GM21619 (cell line): ENCODE measurements at regions not wholly inside any gene's neighbourhood (a gene's known extent, or its start where the extent isn't known, plus 50 kb on each side); places are given as distances from the start of the nearest gene placed in this dataset.

Source experiments
- ATAC-seq: cut with Tn5 transposase; IDR thresholded peaks from one replicate; pipeline ENCODE4 v1.9.1; 2021; ENCODE audit not compliant: unreplicated experiment

DNA sequence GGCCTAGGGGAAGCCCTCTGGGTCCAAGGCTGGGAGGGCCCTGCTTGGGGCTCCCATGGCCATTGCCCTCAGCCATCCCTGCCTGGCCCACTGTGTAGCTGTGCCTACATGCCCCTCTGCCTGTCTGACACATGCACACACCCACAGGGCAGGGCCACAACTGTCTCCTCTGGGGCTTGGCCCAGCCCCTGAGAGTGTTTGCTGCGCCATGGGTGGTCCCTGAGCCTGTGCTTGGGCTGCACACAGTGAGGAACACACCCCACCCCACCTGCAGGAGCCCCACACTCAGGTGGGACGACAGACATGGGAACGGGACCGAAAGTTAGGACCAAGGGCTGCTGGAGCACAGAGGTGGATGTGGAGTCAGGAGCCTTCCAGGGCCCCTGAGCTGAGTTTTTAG is 489.5 kb downstream of the TBC1D22A start:
- ATAC-seq, result no peak

DNA sequence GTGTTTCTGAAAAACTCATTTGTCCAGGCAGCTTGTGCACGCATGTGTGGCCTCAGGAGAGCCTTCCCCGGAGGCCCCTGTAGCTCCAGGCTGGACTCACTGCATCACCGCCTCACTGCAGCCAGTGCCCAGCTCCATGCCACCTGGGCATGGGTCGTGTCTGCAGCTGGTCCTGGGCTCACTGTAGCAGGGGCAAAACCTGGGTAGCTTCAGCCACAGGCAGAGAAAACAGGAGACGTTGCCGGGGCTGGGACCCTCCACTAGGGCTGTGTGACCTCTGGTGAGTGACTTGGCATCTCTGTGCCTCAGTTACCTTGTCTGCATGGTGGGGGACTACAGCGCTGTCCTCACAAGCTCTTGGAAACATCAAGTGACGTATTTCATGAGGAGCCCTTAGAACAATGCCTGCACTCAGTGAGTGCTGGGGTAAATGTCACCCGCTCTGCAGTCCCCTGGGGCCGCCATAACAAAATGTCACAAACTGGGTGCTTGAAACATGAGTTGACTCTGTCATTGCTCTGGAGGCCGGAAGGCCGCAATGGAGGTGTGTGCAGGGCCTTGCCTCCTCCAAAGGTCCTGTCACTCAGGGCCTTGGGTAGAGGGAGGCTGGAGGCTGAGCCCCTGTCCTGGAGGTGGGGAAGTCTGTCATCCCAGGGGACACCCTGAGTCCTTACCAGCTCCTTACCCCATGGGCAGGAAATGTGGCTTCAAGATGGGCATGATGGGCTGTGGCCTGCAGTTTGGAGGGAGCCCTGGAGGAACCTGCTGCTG is 488.7 kb downstream of the TBC1D22A start:
- ATAC-seq, result no peak

DNA sequence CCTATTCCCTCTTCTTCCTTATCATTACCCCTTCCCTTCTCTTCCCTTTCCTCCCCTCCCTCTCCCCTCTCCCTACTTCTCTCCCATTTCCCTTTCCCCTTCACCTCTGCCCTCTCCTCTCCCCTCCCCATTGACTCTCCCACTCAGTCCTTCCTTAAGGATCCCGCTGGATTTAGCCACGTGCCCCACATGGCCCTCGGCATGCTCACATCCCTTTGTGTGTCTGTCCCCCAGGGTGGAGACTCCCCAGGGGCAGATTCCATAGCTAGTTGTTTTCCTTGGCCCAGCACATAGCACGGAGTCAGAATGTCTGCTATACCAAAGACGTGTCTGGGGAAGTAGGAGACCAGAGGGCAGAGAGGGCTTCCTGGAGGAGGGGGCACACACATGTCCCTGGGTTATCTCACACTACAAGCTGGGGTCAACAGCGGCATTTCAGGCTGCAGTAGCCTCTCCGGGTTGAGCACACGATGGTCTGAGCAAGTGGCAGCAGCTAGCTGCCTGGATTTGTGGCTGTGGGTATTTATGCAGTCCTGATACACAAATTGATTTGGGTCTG is 487.0 kb downstream of the TBC1D22A start:
- ATAC-seq, result no peak

DNA sequence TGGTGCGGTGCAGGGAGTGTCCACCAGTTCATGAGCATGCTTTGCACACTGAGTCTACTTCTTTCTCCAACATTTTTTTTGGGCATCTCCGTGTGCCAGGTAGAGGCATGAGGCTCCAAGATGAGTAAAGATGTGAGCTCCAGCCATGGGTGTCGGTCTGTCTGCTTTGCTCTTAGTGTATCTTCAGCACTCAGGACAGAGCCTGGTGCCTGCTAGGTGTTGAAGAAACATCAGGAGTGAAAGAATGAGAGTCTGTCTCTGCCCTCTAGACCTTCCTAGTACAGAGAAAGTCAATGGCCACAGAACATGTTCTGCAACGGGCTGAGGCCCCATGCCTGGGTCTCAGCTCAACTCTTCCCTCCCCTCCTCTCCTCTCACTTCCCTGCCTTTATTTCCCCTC is 486.5 kb downstream of the TBC1D22A start:
- no peak for ATAC-seq

DNA sequence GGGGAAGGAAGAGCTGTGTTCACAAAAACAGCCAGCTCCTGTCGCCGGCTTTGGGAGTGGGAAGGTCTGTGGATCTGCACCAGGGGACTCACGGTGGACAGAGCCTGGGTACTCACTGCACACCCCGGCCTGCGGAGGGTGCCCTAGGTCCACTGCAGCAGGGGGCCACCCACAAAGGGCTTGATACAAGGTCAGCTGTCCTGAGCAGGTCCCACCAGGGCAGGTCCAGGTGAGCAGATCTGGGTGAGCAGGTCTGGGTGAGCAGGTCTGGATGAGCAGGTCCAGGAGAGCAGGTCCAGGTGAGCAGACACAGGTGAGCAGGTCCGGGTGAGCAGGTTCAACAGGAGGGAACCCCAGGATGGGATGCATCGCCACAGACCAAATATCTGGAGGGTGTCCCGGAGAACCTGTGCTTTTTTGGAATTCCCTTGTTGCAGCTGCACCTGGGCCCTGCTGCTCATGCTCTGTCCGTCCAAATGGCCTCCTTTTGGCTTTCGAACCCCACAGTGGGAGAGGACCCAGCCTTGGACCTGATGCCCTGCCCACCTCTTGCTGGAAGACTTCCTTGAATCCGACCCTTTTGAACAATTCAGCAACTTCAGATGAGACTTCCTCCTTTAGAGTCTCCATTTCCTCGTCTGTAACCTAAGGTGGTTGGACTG is 485.3 kb downstream of the TBC1D22A start:
- ATAC-seq, result no peak

DNA sequence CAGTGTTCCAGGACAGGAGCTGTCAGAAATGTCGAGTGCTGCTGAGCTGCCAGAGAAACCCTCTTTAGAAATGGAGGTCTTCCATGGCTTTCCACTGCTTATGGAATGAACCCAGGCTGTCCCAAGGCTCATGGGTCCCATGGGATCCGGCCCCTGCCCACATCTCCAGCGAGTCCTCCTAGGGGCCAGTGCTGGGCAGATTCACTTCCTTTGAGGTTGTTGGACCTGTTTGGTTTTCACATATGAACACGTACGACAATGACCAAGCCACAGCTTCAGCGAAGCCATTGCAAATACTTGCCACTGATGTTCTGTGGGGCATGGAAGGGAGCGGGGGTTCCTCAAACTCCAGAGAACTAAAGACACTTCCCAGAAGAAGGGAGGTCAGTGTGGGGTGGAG is 483.3 kb downstream of the TBC1D22A start:
- no peak for ATAC-seq

DNA sequence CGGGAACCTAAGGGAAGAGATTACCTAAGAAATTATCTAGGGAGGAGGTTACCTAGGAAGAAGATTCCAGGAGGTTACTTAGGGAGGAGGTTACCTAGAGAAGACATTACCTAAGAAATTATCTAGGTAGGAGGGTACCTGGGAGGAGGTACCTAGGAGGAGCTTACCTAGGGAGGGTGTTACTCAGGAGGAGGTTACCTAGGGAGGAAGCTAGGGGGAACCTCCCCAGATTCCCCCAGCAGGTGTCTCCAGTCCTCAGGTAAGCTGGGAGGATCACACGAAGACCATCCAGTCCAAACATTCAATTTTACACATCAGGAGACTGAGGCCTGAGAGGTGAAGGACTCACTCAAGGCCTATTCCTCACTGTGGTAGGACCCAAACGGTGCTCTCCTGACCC is 482.8 kb downstream of the TBC1D22A start:
- no peak for ATAC-seq

DNA sequence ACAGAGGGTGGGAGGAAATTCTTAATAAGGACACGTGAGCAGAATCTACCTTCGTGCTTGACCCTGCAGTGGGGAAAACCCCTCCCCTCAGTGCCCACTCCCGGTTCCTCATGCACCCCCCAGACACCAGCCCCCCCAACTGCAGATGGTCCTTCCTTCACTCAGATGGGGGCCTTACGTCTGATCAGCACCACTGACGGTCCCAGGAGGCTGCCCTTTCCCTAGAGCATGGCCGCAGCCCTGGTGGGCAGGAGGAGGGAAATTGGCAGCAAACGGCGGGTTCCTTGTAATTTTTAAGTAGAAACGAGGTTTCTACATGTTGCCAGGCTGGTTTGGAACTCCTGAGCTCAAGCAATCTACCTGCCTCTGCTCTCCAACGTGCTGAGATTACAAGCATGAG is 477.7 kb downstream of the TBC1D22A start:
- ATAC-seq, result no peak

DNA sequence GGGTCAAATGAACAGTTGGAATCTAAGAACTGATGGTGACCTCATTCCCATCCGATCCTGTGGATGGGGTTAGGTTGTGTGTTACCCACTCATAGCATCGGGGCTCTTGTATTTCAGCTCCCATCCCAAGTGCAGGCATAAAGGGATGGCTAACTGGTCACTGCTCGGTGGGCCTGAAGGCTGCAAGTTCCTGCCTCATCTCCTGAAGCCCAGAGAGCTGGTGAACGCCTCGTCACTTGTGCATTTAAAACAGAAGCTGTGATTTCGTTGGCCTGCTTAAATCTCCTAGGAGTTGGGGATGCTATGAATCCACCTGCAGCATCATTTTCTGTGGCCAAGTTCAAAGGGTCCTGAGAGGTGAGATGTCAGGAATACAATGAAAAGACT is 477.0 kb downstream of the TBC1D22A start:
- no peak for ATAC-seq

DNA sequence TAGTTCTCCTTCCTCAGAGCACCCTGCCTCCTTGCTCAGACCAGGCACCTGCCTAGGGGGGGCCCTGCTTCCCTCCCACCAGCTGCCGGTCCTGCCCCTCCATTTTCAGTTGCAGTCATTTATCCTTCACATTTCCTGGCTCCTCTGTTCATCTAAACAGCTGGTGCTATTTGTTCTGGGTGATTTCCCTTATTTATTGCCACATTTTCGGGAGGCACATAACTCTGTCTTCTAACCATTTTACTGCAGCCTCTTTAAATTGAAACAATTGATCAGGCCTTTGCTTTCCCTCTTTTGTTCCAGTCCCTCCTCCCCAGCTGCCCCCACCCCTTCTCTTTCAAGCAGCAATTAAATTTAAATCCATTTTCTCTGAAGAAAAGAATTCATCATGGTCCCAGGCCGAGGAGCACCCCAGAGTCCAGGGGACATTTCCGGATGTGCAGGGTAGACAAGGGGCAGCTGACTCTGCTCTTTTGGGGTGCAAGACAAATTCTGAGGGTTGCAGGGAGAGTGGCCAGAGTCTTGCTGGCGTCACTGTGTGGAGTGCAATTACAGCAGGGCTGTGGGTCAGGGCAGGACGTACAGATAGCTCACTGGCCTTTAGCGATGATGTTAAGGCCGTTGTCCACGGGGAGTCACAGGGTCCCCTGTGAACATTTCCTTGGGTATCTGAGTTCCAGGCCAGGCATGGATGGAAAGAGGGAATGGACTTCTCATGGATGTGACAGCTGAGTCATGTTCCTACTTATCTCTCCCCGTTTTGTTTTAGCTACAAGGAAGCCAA is 476.4 kb downstream of the TBC1D22A start:
- ATAC-seq, result no peak

DNA sequence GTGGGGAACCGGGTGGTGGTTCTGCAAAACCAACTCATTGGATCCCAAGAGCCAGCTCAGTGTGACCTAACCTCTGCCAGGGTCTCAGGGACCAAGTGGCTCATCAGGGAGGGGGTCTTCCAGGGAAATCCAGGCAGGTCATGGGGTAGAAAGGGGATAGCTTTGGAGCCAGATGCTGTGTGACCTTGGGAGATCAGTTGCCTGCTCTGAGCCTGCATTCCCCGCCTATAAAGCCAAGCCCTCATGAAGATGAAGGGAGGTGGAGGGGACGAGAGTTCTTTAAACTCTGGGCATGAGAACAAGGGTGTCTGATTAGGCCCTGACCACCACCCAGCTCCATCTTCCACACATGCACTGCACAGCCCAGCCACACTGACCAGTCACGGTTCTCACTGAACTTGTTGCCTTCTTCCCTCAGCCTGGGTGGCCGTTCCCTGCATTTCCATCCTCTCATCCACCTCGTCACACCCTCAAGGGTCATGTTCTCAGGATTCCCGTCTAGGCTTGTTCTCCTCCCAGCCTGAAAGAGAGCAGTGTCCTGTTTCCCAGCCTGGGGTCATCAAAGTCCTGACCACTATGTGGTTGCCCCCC is 475.5 kb downstream of the TBC1D22A start:
- no peak for ATAC-seq

DNA sequence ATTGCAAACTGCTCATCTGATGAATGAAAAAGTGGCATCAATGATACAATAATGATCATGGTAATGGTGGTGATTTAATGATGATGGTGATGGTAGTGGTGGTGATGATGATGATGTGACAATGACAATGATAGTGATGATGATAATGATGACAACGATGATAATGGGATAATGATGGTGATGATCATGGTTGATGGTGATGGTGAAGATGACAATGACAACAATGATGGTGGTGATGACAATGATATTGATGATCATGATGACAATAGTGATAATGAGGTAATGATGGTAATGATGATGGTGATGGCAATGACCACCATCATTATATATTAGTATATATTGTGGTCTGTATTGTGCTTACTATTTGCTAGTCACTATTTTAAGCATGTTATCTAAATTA is 474.3 kb downstream of the TBC1D22A start:
- no peak for ATAC-seq

DNA sequence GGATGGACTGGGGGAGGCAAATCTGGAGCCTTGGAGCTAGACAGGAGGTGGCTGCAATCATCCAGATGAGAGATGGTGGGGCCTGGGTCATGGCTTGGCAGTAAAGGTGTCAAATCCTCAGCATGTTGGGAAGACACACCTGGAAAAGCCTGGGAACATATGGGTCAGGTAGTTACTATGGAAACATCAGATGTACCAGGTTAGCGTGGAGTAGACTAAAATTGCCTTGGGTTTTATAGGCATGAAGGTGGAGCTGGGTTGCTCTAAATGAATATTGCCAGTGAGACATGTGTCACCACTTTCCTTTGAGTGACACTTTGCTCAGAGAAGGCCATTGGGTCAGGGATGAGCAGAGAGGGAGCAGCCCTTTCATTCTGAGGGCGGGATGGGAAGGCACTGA is 473.7 kb downstream of the TBC1D22A start:
- ATAC-seq, result no peak

DNA sequence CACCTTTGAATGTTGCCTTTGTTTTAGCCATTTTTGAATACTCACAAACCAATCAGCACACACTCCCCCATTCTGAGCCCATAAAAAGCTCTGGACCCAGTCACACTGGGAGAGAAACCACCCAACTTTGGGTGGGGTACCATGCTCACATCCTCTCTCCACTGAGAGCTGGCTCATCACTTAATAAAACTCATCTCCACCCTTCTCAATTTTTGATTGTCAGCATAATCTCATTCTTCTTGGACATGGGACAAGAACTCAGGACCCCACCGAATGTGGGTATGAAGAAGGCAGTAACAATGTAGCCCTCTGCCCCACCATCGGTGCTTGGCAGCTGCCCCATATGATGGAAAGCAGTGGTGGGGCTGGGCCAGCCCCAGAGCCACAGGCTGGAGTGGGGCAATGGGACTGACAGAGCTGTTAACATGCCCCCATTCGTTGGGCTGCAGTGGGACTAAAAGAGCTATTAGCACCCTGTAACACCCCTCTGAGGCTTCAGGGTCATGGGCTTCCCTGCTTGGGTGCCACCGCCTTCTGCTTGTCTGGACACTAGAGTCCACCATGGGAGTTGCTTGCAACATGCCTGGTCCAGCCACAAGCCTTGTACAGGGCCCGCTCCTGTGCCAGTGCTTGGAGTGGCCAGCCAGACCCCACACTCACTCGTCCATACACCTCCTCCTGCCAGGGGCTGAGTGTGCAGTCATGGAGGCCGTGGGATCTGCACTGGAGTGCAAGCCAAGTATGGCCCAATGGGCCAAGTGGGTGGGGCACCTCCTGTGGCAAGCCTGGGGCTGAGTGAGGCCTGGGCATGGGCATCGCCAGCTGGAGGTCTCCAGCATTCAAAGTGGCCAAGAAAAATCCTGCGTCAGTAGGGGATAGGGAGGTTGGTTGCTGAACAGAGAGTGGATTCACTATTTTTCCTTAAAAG is 471.1 kb downstream of the TBC1D22A start:
- ATAC-seq, result no peak

DNA sequence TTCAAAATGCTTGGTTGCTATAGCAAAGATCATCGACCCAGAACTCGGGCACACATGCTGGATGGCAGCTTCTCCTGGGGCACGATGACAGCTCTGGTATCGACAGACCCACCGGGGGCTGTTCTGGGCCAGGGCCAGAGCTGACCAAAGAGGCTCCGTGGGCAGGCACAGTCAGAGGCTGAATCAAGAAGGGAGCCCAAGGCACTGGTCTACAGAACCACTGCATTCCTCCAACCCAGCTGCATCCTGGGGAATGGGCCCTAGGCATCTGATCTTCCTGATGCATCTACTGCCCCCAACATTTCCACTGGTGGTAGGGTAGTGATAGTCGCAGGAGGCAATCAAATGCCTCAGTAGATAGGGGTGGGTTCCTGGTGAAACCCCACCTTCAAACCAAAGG is 470.3 kb downstream of the TBC1D22A start:
- no peak for ATAC-seq

DNA sequence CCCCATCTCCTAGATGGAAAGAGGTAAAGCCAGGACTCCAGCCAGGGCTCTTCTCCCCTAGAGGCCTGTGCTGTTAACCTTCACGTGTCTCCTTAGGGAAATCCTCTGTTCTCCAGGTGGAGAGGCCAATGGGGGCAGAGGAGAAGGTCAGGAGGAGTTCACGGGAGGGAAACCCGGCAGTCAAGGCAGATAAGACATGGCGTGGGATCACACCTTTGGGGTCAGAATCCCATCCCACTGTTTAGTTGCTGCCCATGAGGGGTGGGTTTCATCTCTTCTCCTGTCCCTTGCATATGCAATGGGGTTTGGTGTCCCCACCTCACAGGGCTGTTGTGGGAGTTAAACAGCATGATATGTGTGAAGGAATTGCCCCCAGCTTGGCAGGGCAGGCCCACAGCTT is 469.7 kb downstream of the TBC1D22A start:
- no peak for ATAC-seq

DNA sequence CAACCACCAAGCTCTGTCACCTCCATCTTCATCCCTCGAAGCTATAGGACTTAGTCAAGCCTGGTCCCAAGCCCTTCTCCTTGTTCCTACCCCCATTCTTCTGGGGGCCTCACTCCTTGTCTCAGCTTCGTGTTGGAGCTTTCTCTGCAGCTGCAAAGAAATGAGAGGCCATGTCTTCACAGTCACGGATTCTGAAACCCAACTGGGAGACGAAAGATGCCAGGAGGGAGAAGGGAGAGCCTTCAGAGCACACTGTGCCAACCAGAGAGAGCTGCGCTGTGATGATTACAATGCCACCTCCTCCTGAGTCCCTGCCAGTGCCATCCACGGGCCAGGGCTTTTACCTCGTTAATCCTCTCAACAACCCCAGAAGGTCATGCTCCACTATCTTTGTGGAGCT is 469.3 kb downstream of the TBC1D22A start:
- ATAC-seq, result no peak

DNA sequence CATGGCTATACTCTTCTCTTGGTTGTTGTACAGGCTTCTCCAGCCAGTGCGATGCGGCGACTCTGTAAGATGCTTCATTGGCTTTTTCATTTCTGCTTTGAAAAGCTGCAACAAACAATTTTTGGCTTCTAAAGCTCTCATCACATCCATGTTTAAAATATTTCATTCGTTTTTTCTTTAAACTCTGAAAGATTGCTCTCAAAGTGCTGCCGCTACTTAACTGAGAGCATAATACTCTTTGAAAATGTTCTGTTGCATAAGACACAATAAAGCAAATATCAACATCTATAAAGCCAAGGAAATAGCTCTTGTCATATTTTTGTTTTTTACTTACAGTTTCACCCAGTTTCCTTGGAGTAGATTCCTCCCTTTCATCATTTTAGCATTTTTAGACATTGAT is 468.3 kb downstream of the TBC1D22A start:
- no peak for ATAC-seq

DNA sequence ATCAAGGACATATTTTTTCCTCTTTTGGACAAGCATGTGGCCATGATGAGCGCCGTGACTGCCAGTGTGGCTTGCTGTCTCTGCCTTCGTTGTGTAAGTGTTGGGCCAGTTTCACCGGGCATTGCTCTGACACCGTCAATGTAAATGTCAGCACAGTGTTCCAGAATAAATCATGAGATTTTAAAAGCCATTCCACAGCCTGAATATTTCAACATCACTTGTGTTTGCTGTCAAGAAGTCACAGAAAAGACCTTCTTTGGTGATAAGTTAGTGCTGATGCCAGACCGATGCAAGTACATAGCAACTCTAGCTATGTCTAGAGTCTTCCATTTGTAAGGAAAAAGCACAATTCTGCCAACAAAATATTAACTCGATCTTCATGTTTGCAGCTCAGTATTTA is 467.8 kb downstream of the TBC1D22A start:
- ATAC-seq, result no peak

DNA sequence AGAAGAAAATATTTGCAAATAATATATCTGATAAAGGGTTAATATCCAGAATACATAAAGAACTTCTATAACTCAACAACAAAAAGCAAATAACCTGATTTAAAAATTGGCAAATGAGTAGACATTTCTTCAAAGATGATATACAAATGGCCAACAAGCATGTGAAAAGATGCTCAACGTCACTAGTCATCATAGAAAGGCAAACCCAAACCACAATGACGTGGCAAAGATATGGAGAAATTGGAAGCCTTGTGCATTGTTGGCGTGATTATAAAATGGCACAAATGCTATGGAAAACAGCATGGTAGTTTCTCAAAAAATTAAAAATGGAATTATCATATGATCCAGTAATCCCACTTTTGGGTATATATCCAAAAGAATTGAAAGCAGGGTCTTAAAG is 466.3 kb downstream of the TBC1D22A start:
- no peak for ATAC-seq
